ENCODE measurements at regions not wholly inside any gene's neighbourhood (a gene's known extent, or its start where the extent isn't known, plus 50 kb on each side); places are given as distances from the start of the nearest gene placed in this dataset.
"Not testable (repeated sequence)": the region's sequence is repeated elsewhere in the genome, so short reads cannot be mapped to it uniquely, and the experiment has no call there.

DNA sequence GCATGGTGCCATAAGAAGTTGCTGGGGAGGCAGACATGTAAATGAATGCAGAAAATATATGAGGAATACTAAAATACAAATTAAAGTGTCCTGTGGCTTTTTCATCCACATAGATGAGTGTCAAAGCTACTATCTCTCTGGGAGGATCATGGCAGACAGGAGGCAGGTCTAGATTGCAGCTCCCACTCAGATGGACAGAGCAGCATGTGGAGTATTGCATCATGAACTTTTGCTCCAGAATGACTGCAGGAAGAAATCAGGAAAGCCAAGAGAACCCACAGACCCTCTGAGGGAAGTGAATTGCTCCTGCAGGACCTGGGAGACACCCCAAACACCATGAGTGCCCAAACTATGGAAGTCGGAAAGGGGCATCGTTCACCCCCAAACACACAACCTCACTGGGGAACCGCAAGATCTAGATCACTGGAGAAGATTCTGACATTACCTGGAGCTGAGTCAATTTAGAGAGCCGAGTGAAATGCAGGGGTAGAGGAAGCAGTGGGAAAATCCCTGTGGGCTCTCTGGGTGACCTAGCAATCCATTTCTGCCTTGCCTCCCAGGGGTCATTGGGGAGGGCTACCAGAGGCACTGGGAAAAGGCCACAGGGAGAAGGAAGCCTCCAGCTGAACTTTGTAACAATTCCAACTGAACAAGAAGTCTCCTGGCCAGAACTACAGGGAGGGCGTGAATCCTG, 61.0 kb upstream of the PRSS3 start:
- not testable (repeated sequence) for H3K4me3 ChIP-seq
- H3K27ac ChIP-seq: peak overlapping the region in 17 of 21 experiments; percentile 43 to 86 (median 67)

DNA sequence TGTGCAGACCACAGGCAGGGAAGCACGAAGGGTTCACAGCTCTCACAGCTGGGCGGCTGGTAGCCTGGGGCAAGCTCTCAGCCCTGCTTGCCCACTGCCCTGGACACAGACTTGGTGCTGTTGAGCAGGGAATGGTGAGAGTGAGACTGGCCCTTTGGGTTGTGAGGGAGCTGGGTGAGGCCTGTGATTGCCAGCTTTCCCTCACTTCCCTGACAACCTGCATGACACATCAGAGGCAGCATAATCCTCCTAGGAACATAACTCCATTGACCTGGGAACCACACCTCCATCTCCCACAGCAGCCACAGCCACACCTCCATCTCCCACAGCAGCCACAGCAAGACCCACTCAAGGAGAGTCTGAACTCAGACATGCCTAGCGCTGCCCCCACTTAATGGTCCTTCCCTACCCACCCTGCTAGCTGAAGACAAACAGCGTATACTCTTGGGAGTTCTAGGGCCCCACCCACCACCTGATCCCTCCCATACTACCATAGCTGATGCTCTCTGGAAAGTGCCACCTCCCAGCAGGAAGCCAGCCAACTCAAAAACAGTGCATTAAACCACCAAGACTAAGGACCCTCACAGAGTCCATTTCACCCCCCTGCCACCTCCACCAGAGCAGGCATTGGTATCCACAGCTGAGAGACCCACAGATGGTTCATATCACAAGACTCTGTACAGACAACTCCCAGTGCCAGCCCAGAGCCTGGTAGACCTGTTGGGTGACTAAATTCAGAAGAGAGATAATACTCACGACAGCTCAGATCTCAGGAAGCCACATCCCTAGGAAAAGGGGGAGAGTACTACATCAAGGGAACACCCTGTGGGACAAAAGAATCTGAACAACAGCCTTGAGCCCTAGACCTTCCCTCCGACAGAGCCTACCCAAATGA, 60.2 kb upstream of the PRSS3 start:
- H3K4me3 ChIP-seq: not testable (repeated sequence)

DNA sequence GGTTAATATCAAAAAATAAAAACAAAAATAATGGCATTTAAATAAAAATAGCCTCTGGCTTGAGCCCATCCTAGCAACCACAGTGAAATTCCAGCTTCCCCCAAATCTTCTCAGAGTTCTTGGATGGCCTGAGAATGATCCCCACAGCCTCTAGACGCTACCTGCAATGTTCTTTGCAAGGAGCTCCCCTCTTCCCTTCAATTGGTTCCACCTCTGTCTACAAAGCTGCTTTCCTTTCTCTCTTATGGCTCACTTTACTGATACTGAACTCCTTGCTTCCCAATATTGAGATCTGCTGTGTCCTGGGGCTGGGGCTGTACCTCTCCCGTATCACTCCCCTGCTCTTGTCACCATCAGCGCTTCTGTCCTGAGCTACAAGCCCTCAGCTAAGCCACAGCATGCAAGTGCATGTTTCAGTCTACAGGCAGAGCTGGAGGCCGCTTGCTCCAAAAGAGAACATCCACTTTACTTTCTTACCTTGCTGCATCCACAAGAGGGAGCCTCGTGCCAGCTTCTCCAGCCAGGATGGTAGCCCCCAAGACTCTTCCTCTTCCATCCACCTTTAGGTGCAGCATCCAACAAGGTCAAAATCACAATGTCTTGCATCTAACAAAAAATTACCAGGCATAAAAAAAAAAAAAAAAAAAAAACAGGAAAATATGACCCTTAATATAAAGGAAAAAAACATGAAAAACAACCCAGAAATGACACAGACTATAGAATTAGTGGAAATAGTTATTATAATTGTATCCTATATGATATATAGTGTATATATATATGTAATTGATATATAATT, 57.4 kb upstream of the PRSS3 start:
- no peak overlapping the region for H3K27ac ChIP-seq
- H3K4me3 ChIP-seq: no peak overlapping the region

More for the DNA sequence above, 60.2 kb upstream of the PRSS3 start:
- peak overlapping the region in 18 of 21 experiments; percentile 32 to 86 (median 66) for H3K27ac ChIP-seq

DNA sequence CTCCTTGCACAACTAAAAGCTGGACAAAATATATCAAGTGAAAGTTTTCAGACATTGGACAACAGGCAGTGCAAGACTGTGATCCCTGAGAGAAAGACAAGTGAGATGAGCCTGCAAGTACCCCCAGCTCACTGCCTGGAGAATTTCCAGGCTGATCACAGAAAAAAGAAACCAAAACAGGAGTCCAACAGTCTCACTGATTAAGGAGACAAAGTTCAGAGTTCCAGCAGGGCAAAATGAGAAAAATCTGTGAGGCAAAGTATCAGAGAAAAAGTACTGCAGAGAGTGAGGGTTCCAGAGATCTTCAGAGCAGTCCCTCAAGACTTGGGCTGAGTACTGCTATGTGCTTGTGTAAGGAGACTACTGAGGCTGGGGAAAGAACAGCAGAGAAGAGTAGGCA, 56.0 kb upstream of the PRSS3 start:
- no peak overlapping the region for H3K27ac ChIP-seq
- no peak overlapping the region for H3K4me3 ChIP-seq

DNA sequence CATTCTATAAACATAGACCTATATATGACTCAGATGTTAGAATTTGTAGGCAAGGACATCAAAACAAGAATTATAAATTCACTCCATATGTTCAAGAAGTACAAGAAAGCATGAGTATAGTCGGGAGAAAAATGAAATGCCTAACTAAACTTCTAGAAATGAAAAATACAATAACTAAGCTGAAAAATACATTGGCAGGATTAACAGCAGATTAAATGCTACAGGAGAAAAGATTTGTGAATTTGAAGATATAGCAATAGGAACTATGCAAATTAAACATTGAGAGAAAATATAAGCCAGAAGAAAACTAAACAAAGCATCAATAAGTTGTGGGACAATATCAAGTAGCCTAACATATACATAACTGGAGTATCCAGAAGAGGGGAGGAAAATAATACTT, 55.3 kb upstream of the PRSS3 start:
- Histone ChIP-seq H3K27ac (no peak overlapping the region), H3K4me3 (no peak overlapping the region)

DNA sequence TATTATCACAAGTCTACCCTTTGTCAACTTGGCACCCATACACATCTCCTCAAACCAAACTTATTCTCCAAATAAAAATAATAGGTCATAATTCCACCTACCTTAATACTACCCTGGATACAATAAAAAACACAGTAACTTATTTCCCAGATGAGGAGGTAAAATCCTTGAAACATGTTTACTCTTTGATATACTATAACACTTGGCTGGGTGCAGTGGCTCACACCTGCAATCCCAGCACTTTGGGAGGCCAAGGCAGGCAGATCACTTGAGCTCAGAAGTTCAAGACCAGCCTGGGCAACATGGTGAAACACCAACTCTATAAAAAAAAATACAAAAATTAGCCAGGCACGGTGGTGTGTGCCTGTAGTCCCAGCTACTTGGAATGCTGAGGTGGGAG, 54.4 kb upstream of the PRSS3 start:
- not testable (repeated sequence) for H3K27ac ChIP-seq, H3K4me3 ChIP-seq

DNA sequence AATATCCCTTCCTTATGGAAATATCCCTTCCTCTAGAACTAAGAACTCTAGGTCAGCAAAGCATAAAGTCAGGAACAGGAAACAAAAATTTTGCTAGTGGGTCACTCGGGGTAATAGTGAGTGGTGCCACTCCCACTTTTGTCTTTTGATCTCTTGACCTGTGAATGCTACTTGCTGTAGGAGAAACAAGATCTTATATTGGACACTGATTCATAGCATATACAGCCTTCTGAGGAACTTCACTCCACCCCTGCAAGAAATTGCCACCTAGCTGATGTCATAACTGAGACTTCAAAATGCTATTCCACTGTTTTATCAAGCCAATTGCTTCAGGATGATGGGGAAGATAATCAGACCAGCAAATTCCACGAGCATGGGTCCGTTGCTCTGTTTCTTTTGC, 53.3 kb upstream of the PRSS3 start:
- H3K4me3 ChIP-seq: no peak overlapping the region
- no peak overlapping the region for H3K27ac ChIP-seq

DNA sequence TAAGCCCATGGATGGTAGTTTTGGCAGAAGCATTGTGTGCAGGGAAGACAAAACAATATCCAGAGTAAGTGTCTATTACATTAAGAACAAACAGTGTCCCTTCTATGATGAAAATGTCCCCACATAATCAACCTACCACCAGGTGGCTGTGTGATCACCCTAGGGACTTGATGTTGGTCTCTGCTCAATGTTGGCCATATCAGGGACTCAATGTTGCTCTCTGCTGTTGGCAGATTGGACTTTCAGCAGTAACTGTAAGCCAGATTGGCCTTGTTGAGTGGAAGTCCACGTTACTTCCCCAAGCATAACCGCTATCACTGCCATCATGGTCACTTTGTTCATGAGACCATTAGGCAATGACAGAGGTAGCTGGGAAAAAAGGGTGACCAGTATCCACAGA, 52.8 kb upstream of the PRSS3 start:
- Histone ChIP-seq H3K27ac (no peak overlapping the region), H3K4me3 (no peak overlapping the region)

Measured in skin epidermis (tissue), 12 donors.